T-helper 2 cell (primary cell): ENCODE measurements at regions not wholly inside any gene's neighbourhood (a gene's known extent, or its start where the extent isn't known, plus 50 kb on each side); places are given as distances from the start of the nearest gene placed in this dataset.
"Not testable (repeated sequence)": the region's sequence is repeated elsewhere in the genome, so short reads cannot be mapped to it uniquely, and the experiment has no call there.

Experiments
- DNase-seq, 5 experiments: peaks; one replicate each; pipeline versions ENCODE4 v3.0.0 to v3.0.0-alpha.2; 2012 to 2022

DNA sequence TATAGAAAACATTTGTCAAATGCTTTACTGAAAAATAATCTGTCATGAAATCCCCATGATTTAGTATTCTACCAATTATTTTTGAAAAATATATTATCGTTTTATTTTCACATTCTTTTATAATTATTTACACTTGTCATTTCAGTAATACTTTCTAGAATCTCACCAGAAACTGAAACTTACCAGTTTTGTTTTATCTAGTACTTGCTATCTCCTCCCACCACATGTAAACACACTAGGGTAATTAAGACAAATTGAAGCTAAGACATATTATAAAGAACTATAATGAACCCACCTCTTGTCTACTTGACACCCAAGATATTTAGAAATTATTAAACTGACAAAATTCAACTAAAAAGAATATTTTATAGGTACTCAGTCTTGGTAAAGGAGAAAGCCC, 51.5 kb upstream of the GRM3 start:
- no peak for DNase-seq

DNA sequence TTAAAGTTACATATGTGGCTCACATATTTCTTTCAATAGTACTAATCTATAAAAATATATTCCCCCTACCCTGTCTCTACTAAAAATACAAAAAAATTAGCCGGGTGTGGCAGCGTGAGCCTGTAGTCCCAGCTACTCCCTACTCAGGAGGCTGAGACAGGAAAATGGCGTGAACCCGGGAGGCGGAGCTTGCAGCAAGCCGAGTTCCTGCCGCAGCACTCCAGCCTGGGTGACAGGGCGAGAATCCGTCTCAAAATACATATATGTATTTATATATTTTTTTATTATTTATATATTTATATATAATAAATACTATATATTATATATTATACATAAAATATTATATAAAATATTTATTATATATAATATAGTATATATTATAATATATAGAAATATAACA, 69.7 kb upstream of the GRM3 start:
- no peak for DNase-seq

DNA sequence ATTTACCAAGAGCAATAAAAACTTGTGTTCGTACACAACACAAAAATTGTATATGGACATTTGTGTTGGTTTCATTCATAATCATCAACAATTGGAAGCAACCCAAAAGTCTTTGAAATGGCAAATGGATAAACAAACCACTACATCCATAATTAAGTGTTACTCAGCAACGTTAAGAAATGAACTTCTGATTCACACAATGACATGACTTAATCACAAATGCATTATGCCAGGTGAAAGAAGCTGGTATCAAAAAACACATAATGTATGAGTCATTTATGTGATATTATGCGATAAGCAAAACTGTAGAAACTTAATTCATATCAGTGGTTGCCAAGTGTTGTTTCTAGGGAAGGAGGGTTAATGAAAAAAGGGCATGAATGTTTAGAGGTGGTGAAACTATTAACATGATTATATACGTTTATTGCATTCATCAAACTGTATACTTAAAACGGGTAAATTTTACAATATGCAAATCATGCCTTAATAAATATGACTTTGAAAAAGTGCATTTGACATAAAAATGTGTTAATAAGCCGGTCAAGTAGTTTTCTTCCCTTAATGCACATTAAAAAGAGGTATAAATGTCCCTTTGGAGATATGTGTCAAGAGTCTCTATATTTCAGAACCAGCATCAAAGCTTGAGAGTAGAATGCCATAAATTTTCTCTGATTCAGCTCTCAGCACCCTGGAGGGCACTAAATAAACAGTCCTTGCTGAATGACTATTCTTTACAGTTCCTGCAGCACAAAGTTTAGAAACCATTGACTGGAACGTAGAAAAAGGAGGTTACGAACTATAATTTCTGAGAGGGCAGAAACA, 84.8 kb upstream of the GRM3 start:
- DNase-seq, result no peak

DNA sequence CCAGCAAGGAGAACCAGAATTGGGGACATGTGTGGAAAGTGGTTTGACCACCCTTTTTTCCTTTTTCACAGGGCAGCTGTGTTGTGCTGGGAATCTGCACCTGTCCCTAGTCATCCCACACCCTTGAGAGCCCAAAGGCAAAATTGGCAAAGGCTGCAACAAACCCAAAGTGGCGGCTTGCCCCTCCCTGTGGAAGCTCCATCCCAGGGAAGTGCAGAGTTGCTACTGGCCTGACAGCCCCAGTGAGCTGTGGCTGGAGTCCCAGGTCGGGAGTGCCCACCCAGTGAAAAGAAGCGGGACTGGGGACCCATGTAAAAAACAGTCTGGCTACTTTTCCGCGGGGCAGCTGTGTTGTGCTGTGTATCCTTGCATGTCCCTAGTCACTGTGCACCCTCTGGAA, 109.1 kb upstream of the GRM3 start:
- no peak for DNase-seq

DNA sequence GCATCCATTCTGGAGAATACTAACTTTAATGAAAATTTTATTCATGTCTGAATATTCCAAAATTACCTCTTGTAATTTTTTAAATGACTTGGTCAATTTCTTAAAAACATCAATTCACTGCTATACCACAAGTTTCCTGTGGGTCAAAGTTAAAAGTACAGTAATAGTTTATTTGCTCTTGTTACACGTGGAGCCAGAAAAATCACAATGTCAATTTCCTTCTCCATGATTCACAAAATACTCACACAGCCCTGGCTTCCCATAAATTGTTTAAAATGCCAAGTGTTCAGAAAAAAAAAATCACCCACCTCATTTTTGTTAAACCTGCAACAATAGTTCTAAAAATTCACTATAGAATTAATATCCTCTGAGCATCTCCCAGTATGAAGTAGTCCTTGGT, 139.5 kb upstream of the GRM3 start:
- no peak for DNase-seq

DNA sequence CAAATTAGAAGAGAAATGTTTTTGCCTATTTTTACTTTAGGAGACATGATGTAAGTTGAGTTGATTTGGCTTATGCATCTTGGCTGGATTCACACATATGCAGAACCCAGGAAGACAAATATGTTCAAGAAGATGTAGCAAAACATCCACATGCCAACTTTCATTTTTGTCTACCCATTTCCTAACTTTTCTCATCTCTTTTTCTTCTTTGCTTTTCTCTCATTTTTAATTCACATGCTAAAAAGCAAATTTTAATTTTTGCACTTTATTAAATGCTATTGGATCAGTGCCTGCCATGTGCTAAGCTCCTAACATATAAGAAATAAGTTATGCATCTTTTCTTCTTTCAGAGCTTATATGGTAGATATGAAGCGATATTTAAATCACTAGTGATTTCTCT, 143.7 kb upstream of the GRM3 start:
- no peak for DNase-seq

DNA sequence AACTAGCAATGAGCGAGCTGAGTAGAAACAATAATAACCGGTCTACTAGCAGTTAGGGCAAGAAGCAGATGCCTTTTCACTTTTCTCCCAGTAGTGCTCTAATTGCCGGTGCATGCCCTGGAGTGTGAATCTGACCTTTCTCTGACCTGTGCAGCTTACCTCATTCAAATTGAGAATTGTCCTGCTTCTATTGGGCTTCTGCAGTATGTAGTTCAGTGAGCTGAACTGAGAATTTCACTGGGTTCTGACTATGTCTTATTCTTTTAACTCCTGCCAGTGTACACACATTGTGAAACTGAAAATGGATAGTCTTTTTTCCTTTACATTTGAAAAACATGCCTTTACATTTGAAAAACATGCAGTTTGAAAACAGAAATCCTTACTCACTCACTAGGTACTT, 157.9 kb upstream of the GRM3 start:
- DNase-seq, result no peak

DNA sequence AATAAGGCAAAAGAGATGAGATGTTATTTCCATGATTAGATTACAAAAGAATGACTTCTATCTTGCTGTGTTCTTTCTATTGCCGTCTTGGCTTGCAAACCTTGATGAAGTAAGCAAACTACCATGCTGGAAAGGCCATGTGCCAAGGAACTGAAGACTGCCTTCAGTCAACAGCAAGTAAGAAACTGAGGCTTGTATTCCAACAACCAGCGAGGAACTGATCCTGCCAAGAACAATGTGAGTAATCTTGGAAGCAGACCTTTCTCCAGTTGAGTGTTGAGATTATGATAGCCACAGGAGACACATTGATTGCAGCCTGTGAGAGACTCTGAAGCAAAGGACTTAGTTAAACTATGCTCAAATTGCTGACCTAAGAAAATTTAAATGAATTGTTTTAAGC, 164.6 kb upstream of the GRM3 start:
- no peak for DNase-seq

DNA sequence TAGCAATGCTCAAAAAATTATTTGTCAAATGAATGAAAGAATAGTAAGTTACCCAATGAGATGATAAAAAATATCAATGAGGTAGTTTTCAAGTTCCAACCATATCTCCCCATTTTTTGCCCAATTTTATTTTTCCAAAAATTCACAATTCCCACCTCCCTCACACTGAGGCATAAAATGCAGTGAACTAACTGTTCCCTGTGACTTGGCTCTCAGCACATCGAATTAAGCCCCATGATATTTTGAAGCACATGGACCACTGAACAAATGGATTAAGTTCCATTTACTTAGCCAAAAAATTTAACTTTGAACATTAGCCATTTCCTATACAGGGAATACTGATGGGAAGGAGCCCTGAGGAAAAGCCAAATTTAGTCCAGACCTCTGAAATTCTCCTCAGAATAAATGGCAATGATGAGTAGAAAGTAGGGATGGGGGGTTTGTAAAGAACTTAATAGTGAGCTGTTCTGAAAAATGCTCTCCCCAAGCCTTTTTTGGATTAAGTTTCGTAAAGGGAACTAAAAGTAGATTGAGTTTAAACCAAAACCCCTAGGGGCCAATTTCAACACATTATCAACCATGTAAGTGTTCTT, 166.3 kb upstream of the GRM3 start:
- DNase-seq, result no peak

DNA sequence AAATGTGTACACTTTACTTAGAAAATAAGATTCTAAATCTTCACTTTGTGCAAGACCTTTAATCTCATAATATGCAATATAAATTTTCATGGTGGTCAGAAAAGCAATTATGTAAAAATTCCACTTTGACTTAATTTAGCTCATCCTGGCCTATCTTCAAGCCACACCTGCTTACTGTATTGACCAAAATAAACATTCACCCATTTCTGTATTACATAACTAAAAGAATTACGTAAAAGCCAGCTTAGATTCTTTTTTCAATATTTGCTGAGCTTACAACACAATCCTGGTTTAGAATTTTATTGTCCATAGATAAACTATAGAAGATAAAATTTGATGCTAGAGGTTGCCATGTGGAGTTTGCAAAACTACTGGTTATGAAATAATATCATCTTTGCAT, 172.9 kb upstream of the GRM3 start:
- no peak for DNase-seq

DNA sequence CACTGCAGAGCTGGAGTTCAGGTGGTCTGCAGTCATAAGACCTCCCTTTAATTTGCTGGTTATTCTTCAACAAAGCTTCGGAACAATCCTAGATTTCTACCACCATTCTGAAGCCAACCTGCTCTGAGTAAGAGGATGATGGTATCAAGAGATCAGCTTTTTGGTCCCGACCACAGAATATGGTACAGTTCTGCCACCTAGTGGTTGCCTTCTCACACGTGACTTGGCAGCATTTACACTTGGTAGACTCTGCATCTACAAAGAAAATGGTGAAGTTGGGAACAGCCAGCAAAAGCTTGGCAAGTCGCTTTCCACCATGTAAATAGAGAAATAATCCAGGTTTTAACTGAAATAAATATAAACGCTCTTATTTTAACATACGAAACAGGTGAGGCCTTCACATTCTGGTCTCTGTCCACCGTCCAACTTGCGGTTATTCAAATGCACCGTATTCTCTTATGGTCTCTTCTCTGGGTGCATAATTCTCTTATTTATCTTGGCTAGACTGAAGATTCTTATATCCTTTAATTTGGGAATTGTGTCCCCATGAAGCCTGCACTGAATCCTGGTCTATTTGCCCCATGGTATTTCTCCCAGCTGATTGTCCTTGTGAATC, 173.9 kb upstream of the GRM3 start:
- DNase-seq, result peak in 2 of 5 experiments; percentile 0 to 71

DNA sequence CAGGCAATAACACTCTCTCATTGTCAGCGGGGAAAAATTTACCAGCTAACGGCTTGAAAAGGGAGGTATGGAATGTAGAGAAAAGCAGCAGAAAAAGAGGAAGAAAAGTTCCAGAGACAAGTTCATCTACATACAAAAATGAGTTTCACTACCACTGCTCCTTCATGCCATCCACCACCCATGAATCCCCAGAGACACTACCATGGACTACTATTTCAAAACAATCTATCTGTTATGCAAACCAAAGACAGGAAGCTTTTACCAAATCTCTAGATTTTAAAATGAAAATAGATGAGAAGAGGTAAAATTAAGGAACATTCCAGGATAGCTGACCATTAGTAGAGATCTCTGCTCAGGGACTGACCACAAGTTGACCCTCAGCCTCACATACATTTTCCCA, 189.0 kb upstream of the GRM3 start:
- DNase-seq, result no peak

DNA sequence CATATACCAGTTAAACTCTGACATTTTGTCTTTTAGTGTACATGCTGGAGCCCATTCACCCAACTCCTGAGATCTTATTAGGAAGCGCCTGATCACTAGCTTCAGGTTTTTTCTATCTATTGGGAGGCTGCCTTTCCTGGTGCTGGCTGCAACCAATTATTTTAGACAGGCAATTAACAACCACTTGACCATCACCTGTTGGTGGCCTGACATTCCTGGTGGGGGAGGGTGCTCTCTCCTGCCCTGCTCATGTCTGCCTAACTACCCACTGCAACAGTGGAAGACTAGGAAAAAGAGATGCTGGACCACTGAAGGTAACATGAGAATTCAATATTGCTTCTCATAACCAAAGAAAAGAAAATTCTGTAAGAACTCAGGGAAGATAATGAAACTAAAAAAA, 190.3 kb upstream of the GRM3 start:
- no peak for DNase-seq

DNA sequence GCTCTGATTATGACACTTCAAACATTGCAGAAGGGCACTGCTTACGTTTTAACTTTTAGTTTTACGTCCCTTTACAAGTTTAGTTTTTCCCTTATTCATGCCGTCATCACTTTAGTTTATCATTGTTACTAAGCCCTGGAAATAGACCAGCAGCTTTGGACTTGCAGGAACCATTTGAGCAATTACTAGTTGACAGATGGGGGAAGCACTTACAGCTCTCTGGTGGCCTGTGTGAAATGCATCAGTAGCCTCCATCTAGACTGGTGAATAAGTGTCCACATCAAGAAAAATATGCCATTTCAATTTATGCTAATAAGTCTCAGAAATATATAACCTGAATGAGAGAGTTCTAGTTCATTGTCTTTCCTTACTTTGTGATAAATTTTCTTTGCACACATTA, 194.9 kb upstream of the GRM3 start:
- DNase-seq, result no peak

DNA sequence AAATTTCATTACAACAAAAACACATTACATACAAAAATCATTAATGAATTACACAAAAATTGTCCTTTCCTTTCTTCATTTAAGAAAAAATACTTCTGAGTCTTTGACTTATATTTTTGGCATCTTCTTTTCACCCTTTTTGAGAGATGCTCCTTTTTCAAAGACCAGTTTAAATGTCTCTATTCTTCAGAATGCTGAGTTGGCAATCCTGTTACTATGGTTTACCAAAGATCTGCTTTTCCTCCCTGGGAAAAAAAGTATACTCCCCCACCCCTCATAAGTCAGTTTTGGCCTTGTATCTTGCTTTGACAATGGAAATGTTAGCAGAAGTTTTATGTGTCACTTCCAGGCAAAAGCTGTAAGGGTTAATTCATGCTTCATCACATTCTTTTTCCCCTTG, 198.4 kb upstream of the GRM3 start:
- DNase-seq, result no peak

DNA sequence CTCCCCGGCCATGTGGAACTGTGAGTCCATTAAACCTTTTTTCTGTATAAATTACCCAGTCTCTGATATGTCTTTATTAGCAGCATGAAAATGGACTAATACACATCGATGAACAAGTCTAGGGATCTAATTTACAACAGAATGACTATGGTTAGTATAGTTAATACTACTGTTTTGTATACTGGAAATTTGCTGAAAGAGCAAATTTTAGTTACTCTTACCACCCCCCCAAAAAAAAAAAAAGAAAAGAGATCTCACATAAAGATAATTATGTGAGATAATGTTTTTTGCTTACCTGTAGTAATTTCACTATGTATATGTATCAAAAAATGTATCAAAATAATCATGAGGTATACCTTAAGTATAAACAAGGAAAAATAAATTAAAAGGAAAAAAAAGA, 199.5 kb upstream of the GRM3 start:
- no peak for DNase-seq

DNA sequence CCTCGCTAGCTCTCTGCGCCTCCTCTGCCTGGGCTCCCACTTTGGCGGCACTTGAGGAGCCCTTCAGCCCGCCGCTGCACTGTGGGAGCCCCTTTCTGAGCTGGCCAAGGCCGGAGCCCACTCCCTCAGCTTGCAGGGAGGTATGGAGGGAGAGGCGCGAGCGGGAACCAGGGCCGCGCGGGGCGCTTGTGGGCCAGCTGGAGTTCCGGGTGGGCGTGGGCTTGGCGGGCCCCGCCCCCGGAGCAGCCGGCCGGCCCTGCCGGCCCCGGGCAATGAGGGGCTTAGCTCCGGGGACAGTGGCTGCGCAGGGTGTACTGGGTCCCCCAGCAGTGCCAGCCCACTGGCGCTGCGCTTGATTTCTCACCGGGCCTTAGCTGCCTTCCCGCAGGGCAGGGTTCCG, 203.3 kb upstream of the GRM3 start:
- not testable (repeated sequence) for DNase-seq

DNA sequence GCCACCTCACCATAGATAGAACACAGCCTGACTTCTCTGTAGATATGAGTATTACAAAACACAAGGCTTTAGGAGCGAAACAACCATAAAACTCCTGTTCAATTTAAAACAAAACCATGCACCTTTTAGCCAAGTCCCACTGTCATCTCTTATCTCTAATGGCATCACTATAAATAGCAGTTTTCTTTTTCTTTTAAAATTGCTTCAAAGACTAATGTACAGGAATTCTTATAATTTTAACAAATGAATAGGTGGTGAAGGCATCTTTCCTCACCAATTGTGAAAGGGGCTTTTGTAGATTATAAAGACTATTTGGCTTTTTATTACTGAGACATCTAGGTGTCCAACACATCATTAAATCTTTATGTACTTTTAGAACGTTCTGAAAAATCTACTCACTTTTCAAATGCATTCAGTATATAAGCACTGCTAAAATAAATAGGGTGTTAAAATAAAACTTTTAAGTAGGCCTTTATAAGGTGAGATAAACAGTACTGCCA, 205.7 kb upstream of the GRM3 start:
- DNase-seq, result no peak

DNA sequence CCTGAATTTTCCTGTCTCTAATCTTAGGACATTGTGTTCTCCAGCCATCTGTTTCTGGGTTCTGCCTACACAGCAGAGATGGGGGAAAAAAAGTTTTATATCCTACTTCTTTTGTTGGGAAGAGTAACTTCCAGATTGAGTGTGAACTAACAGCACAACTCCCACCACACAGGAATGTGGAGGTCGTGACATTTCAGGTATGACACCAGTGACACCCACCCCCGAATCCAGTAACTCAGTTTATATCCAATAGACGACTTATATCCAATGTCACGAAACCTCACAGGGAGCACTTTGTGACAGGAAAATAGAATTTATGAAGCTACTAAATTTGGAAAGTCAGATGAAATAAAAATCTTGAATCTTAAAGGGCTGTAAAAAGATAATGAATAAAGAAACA, 211.9 kb upstream of the GRM3 start:
- no peak for DNase-seq

DNA sequence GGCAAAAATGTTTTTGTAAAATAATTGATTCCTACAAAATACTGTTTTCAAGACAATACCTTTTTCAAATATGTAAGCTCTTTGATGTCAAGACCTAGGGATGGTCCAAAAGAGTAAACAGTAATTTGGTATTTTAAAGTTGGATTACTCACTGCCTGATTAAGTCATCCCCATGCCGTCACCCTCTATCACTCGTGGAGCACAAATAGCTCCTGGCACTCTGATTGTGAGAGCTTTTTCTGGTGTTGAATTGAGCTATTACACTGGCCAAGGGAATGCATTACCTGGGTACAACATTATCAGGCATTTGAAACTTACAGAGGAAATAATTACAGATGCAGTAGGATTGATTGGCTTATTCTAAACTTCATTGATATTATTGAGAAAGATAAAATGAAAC, 231.9 kb upstream of the GRM3 start:
- no peak for DNase-seq

DNA sequence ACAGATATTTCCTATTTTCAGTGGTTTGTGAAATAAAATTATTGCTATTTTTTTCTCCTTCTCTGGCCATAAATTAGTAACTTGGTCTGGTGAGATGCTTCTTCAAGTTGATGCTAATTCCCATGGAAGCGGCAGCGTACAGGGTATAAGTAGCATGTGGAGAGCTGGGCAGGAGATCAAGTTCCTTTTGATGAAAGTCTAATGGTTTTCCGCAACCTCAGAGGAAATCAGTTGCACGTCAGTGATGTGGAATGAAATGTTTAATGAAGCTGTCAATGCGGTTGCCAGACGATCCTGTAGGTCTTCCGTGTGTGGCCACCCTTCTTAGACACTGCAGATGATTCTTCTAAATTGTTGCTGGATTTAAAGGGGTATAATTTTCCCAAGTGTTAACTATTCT, 236.4 kb upstream of the GRM3 start:
- no peak for DNase-seq

DNA sequence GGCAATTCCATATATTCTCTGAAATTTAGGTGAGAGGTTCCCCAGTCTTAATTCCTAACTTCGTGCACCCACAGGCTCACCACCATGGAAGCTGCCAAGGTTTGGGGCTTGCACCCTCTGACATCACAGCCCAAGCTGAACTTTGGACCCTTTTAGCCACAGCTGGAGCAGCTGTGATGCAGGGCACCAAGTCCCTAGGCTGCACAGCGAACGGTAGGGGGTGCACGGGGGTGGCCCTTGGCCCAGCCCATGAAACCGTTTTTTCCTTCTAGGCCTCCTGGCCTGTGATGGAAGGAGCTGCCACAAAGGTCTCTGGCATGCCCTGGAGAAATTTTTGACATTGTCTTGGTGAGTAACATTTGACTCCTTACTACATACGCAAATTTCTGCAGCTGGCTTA, 251.9 kb upstream of the GRM3 start:
- DNase-seq, result no peak

DNA sequence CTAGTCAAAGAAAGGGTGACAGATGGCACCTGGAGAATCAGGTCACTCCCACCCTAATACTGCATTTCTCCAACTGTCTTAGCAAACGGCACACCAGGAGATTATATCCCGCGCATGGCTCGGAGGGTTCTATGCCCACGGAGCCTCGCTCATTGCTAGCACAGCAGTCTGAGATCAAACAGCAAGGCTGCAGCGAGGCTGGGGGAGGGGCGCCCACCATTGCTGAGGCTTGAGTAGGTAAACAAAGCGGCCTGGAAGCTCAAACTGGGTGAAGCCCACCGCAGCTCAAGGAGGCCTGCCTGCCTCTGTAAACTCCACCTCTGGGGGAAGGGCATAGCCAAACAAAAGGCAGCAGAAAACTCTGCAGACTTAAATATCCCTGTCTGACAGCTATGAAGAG, 268.1 kb upstream of the GRM3 start:
- DNase-seq, result not testable (repeated sequence)

DNA sequence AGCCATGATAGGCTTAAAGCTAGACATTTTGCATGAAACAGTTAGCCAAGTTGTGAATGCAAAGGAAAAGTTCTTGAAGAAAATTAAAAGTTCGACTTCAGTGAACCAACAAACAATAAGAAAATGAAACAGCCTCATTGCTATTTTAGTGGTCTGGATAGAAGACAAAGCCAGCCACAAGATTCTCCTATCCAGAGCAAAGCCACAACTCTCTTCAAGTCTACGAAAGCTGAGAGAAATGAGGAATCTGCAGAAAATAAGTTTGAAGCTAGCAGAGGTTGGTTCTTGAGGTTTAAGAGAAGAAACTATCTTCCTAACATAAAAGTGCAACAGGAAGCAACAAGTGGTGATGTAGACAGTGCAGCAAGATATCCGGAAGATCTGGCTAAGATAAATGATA, 271.4 kb upstream of the GRM3 start:
- no peak for DNase-seq
